T1000 (cell line): ENCODE measurements at regions not wholly inside any gene's neighbourhood (a gene's known extent, or its start where the extent isn't known, plus 50 kb on each side); places are given as distances from the start of the nearest gene placed in this dataset.

Source experiments
- DNase-seq: peaks from one replicate; lab custom pipeline; 2025; ENCODE audit warnings: mixed read lengths; lab: John Stamatoyannopoulos, UW

DNA sequence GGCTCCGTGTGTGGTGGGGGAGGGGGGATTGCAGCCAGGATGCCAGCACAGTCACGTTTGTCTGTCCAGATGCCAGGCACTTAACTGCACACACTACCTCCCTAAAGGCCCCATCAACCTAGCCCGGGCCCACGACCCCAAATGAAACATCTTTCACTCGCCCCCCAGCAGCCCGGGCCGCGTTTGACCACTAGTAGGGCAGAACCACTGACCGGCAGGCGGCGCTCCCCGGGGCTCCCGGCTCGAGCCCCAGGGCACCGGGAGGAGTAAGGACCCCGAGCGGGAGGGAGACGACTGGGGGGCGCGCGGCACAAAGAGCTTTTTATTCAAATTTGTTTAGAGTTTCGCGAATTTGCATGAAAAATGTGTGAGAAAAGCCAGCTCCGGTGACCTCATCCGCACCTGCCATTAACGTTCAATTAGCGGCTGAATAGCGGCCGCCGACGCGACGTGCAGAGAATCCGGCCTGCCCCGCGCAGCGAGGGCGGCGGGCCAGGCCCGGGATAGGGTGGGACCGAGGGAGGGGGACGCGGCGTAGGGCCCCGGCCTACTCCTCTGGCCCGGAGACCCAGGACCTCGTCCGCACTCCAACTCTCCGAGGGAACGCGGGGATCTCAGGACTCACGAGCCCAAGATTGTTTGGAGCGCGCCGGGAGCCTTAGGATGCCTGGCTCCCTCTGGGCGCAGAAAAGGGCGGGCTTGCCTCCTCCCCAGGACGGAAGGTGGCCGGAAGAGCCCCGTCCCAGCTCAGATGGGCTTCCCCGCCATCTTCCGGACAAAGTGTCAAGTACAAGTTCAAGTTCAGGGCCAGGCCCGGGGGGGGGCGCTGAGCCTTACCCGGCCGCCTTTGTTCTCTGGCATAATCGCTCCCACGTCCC, 64.9 kb upstream of the POLG start:
- DNase-seq, result no peak

DNA sequence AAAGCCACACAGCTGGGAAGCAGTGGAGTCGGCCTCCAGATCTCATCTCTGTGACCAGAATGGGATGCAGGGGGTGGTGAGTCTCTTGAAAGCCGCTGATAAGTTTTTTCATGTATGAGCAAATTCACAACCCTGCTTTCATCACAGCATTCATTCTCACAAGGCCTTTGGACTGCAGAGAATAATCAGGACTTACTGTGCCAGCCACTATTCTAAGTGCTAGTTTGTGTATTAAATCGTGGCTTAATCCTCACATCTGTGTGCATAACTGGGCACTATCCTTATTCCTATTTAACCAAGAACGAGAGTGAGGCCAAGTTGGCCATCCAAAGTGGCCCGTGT, 64.2 kb upstream of the POLG start:
- DNase-seq, result no peak

DNA sequence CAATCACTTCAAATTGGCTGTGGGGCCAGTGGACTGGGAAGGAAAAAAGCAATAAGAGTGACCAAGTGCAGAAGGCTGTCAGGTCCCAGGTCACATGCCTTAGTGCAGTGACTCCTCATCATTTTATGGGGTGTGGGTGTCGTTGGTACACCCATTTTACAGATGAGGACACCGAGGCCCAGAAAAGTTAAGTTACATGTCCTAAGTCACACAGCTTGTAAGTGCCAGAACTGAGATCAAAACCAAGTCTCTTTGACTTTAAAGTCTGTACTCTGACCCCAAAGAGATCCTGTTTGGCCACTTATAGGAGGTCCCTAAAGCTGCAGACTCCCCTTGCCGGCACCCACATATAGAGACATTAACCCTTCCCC, 63.0 kb upstream of the POLG start:
- DNase-seq, result no peak

DNA sequence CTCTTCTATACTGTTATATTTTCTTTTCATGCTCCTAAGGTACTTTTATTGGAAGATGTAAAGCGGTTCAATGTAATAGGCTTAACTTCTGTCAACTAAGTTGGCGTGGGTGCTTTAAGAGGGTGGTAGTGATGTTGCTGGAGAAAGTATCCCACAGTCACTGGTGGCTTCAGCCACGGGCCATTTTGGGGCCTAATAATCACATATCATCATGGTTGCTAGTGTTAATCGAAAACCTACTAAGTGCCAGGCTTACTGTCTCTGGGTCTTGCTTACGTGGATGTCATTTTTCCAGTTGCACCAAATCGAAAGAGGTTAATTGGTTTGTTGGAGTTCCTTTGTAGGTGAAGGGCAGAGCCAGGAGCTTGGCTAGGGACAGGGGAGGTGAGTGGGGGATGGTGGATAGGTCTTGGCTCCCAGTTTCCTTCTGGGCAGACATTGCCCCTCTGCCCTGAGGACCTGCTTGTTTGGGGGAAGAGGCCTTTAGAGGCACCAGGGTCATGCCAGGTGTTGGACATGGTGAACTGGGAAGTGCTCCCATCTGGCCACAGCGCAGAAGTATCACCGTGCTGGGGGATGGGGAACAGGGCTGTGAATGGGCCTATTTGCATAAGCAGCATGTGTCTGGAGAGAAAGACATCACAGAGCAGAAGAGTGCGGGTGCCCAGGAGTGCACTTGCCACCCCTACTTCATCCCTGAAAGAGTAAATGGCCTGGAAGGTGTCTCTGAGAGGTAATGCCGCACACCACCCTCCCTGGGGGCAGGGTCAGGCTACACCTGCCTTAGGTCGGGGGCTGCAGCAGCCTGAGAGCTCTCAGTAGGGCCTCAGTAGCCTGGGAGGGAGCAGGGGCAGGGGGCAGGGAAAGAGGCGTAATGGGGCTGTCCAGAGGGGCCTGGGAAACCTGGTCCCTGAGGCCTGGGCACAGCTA, 62.4 kb upstream of the POLG start:
- DNase-seq, result no peak

DNA sequence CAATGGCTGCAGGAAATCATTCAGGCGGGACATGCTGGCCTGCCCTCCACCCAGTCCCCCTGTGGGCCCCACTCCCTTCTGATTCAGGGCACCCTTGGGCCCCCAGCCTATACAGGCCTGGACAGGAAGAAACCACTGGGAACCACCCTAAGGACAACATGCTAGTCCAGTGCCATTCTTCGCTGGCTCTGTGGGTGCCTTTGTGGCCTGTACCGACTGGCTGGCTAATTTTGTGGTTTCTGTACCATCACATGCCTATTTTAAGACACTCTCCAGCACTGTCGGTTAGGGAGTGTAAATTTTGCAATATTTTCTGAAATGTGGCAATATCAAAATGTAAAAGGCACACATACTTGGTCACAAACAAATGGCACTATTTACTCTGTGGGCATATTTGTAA, 61.4 kb upstream of the POLG start:
- no peak for DNase-seq

DNA sequence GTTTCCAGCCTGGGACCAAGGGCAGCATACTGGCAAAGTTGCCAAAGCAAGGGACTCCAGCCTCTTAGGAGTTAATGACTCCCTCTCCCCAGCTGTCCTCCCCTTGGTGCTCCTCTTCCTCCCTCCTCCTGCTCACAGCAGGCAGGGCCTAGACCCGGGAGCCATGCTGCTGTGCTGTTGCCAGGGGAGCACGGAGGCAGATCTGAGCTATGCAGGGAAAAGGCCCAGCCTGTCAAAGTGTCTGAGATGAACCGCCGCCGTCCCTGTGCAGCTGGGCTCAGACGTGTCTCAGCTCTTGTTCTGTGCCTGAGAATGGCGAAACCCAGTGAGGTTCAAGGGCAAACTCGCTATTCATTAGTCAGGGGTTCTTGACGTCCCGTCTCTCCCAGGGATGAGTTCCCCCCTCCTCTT, 60.8 kb upstream of the POLG start:
- no peak for DNase-seq

DNA sequence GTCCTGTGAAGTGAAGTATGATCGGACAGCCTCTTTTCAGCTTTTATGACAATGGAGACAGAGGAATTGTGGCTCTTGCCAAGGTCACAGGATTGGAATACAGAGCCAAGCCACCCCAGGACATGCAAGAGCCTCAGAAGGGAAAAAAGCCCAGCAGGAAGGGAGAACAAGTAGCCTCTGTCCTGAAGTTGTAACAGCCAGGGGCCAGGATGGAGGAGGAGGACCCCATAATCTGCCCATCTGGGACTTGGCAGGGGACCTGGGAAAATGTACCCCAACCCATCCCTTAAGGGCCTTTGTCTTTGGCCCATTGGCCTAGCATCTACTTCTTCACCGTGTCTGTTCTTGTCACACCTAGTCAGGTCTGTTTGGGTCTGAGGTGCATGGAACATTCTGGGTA, 60.4 kb upstream of the POLG start:
- no peak for DNase-seq

DNA sequence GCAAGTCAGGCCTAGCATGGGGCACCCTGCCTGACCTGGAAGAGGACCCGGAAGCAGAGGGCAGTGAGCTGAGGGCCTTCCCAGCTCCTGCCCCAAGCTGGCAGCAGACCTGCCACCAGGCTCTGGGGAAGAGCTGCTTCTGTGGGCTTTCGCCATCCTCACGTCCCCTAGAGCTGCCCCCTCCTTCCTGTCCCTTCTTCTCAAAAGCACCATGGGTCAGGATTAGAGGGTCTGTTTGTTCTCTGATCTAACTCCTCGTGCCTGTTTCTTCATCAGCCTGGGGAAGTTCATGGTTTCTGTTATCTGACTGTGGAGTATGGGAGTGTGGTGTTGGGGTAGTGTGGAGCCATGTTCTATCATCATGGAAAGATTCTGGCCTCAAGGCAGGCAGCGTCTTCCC, 58.4 kb upstream of the POLG start:
- no peak for DNase-seq

DNA sequence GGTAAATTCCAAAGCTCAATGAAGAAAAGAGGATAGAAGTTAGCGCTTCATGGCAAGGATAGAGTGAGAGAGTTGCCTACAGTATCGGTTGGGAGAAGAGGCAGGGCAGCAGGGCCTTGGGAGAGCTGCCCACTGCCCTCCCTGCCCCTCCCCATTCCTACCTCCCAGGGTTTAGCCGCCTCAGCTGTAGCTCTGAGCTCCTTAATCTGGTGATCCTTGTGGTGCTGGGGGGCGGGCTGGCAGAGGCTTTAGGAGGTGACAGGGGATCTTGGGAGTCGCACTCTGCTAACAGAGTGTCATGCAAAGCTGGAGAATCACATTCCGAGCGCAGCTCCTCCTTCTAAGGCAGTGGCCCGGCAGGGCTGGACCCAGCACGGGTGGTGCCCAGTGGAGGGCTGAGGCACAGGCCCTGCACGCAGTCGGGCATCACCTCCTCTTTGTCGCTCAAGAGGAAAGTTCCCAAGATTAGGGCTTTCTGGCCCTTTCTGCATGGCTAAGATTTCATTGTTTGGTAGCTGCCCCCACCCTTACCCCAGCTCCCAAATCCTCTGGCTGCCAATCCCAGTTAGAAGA, 57.1 kb upstream of the POLG start:
- no peak for DNase-seq

DNA sequence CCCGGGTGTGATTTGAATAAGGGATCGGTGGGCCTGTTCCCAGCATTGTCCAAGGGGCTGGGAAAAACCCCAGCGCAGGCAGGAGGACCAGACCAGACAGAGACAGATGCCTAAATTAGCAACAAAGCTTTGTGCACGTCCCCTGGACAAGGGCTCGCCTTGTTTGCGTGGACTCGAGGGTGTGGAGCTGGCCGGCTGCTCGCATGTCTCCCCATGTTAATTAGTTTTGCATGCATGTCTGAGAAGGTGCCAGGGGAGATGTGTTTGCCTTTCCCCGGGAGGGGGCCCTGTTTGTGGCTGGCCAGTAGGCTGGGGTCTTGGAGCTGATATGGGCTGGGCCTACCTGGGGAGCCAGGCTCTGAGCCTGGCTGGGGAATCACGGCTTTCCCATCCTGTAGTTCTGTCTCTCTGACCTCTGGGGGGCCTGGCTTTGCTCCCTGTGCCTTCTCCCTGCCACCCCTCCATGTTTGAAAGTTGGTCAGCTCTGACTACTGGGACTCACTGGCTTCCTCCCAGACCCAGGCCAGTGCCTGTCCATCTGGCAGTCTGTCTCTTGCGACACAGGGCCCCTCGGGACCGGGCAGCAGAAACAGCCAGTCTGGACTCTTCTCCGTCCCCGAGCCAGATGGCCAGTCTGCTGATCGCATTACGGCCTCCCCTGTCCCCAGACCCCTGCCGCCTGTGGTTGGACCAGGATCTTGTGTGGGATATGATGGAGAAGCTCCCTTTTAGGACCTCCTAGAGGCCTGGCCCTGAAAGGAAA, 55.4 kb upstream of the POLG start:
- DNase-seq, result no peak

DNA sequence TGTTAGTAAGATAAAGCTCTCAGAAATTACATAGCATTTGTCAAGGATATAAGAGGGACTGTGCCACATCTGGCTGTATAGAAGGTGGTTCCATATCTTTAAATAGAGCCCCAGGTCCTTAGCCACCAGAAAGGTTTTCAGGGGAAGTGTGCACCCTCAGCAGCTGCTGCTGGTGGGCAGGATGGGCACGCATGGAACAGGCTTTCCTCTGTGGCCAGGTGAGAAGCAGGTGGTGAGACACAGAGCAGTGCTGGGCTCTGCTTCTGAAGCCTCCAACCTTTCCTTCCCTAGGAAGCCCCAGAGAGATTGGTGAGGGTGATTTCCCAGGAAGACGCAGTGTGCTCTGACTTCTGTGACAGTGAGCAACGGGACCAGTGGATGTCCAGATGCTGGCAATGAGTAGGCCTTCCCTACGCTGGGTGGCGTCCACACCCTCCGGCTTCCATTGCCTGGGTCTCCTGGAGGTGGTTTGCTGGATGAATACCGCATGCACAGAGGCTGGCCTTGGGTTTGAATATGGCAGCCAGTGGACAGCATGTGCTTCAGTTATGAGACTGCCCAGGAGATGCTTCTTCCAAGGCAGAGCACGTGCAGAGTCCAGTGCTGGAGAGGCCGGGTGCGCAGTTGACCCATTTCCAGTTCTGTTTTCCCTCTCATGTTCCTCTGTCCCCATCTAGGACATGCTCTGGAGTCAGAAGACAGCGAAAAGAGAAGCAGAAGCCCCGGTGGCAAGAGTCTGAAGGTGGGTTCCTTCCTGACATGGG, 52.7 kb upstream of the POLG start:
- DNase-seq, result no peak

DNA sequence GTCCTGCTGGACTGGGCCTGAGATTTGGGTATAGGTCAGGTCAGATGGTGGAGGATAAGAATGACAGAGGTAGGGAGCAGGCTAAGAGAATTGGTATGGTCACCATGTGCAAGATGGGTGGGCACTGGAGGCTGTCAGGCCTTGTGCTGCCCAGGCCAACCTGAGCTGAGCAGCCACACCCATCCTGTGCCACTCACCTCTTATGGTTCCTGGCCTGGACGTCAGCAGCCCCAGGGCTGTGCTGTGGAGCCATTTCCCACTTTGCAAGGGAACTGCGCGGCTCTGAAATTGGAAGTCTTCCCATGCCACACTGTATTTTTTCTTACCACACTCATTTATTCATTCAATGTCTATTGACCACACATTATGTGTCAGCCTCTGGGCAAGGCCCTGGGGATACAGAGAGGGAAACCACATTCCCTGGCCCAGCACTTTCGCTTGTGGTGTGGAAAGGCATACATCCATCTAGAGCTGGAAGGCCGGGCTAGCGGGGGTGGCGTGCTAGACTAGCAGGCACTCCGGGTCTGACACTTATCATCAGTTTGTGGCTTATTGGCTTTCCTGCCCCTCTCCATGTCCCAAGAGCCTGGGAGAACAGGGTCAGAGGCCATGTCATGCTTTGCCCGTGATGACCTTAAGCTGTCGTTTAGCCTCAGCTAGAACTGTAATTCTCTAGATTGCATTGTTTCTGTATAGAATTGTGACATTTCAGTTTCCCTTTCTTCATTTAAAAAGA, 51.1 kb upstream of the POLG start:
- DNase-seq, result no peak
